HCT116 (cell line): ENCODE measurements at regions not wholly inside any gene's neighbourhood (a gene's known extent, or its start where the extent isn't known, plus 50 kb on each side); places are given as distances from the start of the nearest gene placed in this dataset.

ENCODE experiments used
- ATAC-seq: fragments of 200-7000 bp; cut with Tn5 transposase; 2 replicates; pipeline ENCODE4 v1.9.1; 2020; ENCODE audit warnings: mild to moderate bottlenecking, moderate library complexity
- BruUV-seq: library from RNA; stranded (reverse); fragments of 400-500 nt; replicated peaks from 2 replicates; lab custom pipeline; 2021; lab: Mats Ljungman, UMichigan
- CTCF ChIA-PET: fragments of 300-600 bp; sonication (Branson Sonifier 250); formaldehyde crosslinking; loops from one replicate; lab custom pipeline; 2021; ENCODE audit warnings: antibody characterized with exemption; lab: Charles Lee
- POLR2A ChIA-PET: fragments of 300-600, 350-600 bp; sonication (Branson Sonifier 250); formaldehyde crosslinking; loops from one replicate; lab custom pipeline; 2021; ENCODE audit warnings: antibody characterized with exemption; lab: Charles Lee
- RAD21 ChIA-PET, 2 experiments: fragments of 300-600 bp; sonication (Branson Sonifier 250); formaldehyde crosslinking; loops; one replicate each; lab custom pipeline; 2023; ENCODE audit warnings: low total read pairs in 2 of 2; ENCODE audit not compliant: uncharacterized antibody in 2 of 2, unreplicated experiment in 2 of 2, low non-redundant PET in 1 of 2; lab: Charles Lee
- DNase-seq: peaks from one replicate; pipeline ENCODE4 v3.0.0-alpha.2; 2010; ENCODE audit warnings: low read depth, low spot score
- H2AFZ ChIP-seq: fragments of 200-600 bp; shearing (Covaris generic), sonication (generic); 2 replicates; pipeline ENCODE4 v1.6.1; 2017; ENCODE audit warnings: low read depth, mixed run types, mixed read lengths, antibody characterized with exemption, low read length; ENCODE audit not compliant: poor library complexity, severe bottlenecking
- H3K27ac ChIP-seq: 2 replicates; pipeline ENCODE4 v1.5.1; 2012; ENCODE audit warnings: low read depth, low read length
- H3K27me3 ChIP-seq: fragments of 200-600 bp; sonication (generic); 2 replicates; pipeline ENCODE4 v1.6.1; 2016; ENCODE audit warnings: mixed run types, low read length, mixed read lengths; ENCODE audit not compliant: insufficient read depth
- H3K36me3 ChIP-seq, 2 experiments: fragments of 200-500 bp in 1 of 2; fragments of 200-600 bp in 1 of 2; sonication (Bioruptor generic) in 1 of 2; sonication (generic) in 1 of 2; 2 replicates each; pipeline versions ENCODE4 v1.5.1 to v1.6.1; 2014 to 2016; ENCODE audit warnings: low read length in 2 of 2, inconsistent platforms in 1 of 2, mixed read lengths in 1 of 2, mixed run types in 1 of 2; ENCODE audit not compliant: insufficient read depth in 2 of 2, control insufficient read depth in 1 of 2
- H3K4me1 ChIP-seq, 2 experiments: fragments of 200-600 bp in 1 of 2; sonication (generic) in 1 of 2; 2 replicates each; pipeline versions ENCODE4 v1.5.1 to v1.6.1; 2012 to 2017; ENCODE audit warnings: low read length in 2 of 2, inconsistent platforms in 1 of 2, mild to moderate bottlenecking in 1 of 2, mixed read lengths in 1 of 2, mixed run types in 1 of 2, moderate library complexity in 1 of 2; ENCODE audit not compliant: insufficient read depth in 2 of 2, control insufficient read depth in 1 of 2
- H3K4me2 ChIP-seq: fragments of 200-600 bp; sonication (generic); 2 replicates; pipeline ENCODE4 v1.6.1; 2017; ENCODE audit warnings: mixed run types, low read length, mixed read lengths
- H3K4me3 ChIP-seq, 2 experiments: fragments of 200-600 bp in 1 of 2; sonication (generic) in 1 of 2; replicated peaks in 1 of 2; 2 replicates each; pipeline ENCODE4 v1.5.1; 2011 to 2016; ENCODE audit warnings: low read length in 2 of 2, control low read depth in 1 of 2, low read depth in 1 of 2, mild to moderate bottlenecking in 1 of 2, mixed read lengths in 1 of 2, mixed run types in 1 of 2
- H3K79me2 ChIP-seq: fragments of 200-600 bp; sonication (generic); 2 replicates; pipeline ENCODE4 v1.6.1; 2017; ENCODE audit warnings: mild to moderate bottlenecking, mixed run types, low read length, moderate library complexity, mixed read lengths; ENCODE audit not compliant: insufficient read depth
- H3K9ac ChIP-seq: fragments of 200-600 bp; sonication (generic); 2 replicates; pipeline ENCODE4 v1.6.1; 2016; ENCODE audit warnings: low read length, mixed read lengths
- H3K9me2 ChIP-seq: fragments of 200-600 bp; sonication (generic), shearing (Covaris generic); 2 replicates; pipeline ENCODE4 v1.6.1; 2017; ENCODE audit warnings: mixed run types, mild to moderate bottlenecking, moderate library complexity; ENCODE audit not compliant: insufficient read depth
- H3K9me3 ChIP-seq, 2 experiments: fragments of 200-500 bp in 1 of 2; fragments of 200-600 bp in 1 of 2; sonication (Bioruptor generic) in 1 of 2; sonication (generic) in 1 of 2; 2 replicates each; pipeline ENCODE4 v1.6.1; 2014 to 2017; ENCODE audit warnings: low read length in 2 of 2, mixed read lengths in 2 of 2, inconsistent platforms in 1 of 2, low read depth in 1 of 2, mild to moderate bottlenecking in 1 of 2, mixed run types in 1 of 2, moderate library complexity in 1 of 2; ENCODE audit not compliant: control insufficient read depth in 1 of 2, insufficient read depth in 1 of 2
- H4K20me1 ChIP-seq: fragments of 200-600 bp; sonication (generic), shearing (Covaris generic); 2 replicates; pipeline ENCODE4 v1.6.1; 2017; ENCODE audit warnings: mixed run types, mild to moderate bottlenecking, moderate library complexity; ENCODE audit not compliant: insufficient read depth
- CTCF ChIP-seq, 3 experiments: fragments of 200-600 bp in 1 of 3; sonication (generic) in 1 of 3; IDR thresholded peaks in 2 of 3; conservative IDR thresholded peaks in 1 of 3; 2 replicates each; pipeline ENCODE4 v1.5.1; 2012 to 2017; ENCODE audit warnings: low read depth in 2 of 3, low read length in 2 of 3, antibody characterized with exemption in 1 of 3, borderline replicate concordance in 1 of 3, control low read depth in 1 of 3, mild to moderate bottlenecking in 1 of 3, mixed read lengths in 1 of 3, mixed run types in 1 of 3, moderate library complexity in 1 of 3; ENCODE audit not compliant: insufficient read depth in 1 of 3
- POLR2A ChIP-seq: IDR thresholded peaks from 2 replicates; pipeline ENCODE4 v1.7.0; 2011; ENCODE audit warnings: borderline replicate concordance; ENCODE audit not compliant: insufficient read depth, insufficient read length; ENCODE audit errors: extremely low read depth
- POLR2AphosphoS5 ChIP-seq: IDR thresholded peaks from 2 replicates; pipeline ENCODE4 v1.6.1; 2011; ENCODE audit warnings: mild to moderate bottlenecking, low read depth, low read length, moderate library complexity
- REST ChIP-seq: IDR thresholded peaks from 2 replicates; pipeline ENCODE4 v1.6.1; 2012; ENCODE audit warnings: low read depth
- TCF7L2 ChIP-seq: IDR thresholded peaks from 2 replicates; pipeline ENCODE4 v1.7.0; 2011; ENCODE audit warnings: borderline replicate concordance, inconsistent platforms; ENCODE audit not compliant: insufficient read depth, insufficient read length; ENCODE audit errors: extremely low read depth
- ZFX ChIP-seq: fragments of 450-650 bp; IDR thresholded peaks from 2 replicates; pipeline ENCODE4 v1.6.1; 2017
- intact Hi-C: fragments of 100-400 bp; cut with micrococcal nuclease; formaldehyde crosslinking; loops from 2 replicates; pipeline ENCODE4 v1.10.0; 2022

- no peak for TF ChIP-seq REST
- no peak for TF ChIP-seq POLR2A
- no peak for TF ChIP-seq POLR2AphosphoS5
- no peak for TF ChIP-seq TCF7L2
These were observed 82.9 kb downstream of the NRN1 start (continued) for GRCh38 chr6:5923840-5924239.

- 0 out of 2 replicates have a peak, but pooled peaks cover 7% of the 10 kb centered on the region for H3K27me3 ChIP-seq
- no peaks in the 10 kb centered on the region; the same call in 1 of the 2 replicates for H4K20me1 ChIP-seq
- no peaks in the 10 kb centered on the region for H3K36me3 ChIP-seq
- no peaks in the 10 kb centered on the region for H3K9me2 ChIP-seq
- H3K4me3 ChIP-seq, result no peak overlapping the region
- H3K27ac ChIP-seq, result no peak overlapping the region
- intact Hi-C loops, result no loop called here
- CTCF ChIA-PET, result no interaction called here
- H3K9ac ChIP-seq, result no peak overlapping the region
- BruUV-seq, result no TSS peak
- no peaks in the 10 kb centered on the region for H3K4me1 ChIP-seq
- no peak overlapping the region for H3K4me2 ChIP-seq
- RAD21 ChIA-PET, result no interaction called here
- no peaks in the 10 kb centered on the region for H3K9me3 ChIP-seq
- no peak for ATAC-seq
- no peak for DNase-seq
- POLR2A ChIA-PET, result no interaction called here
- TF ChIP-seq ZFX (no peak), CTCF (IDR thresholded peaks at IDR 0.05 in 2 of 3, conservative IDR thresholded peaks at IDR 0.05 in 1 of 3; ENCODE audit: borderline replicate concordance in 1 of 3, insufficient read depth in 1 of 3, low read depth in 2 of 3, low read length in 2 of 3) (no peak)
- H3K79me2 ChIP-seq, result no peaks in the 10 kb centered on the region
- H2AFZ ChIP-seq, result no peak overlapping the region
These were observed 84.5 kb downstream of the NRN1 start for GRCh38 chr6:5922230-5922629.
